ENCODE measurements at regions not wholly inside any gene's neighbourhood (a gene's known extent, or its start where the extent isn't known, plus 50 kb on each side); places are given as distances from the start of the nearest gene placed in this dataset.

GRCh38 chr10:129101232-129101980 is 365.6 kb upstream of the MGMT start:
- no peak for DNase-seq

- DNase-seq: no peak
These were observed 363.9 kb upstream of the MGMT start for GRCh38 chr10:129102906-129103693.

- DNase-seq: no peak
These were observed 362.6 kb upstream of the MGMT start for GRCh38 chr10:129104266-129105045.

GRCh38 chr10:129105266-129105665 is 361.8 kb upstream of the MGMT start:
- no peak for DNase-seq

GRCh38 chr10:129106314-129106713 is 360.7 kb upstream of the MGMT start:
- no peak for DNase-seq

GRCh38 chr10:129107525-129107924 is 359.5 kb upstream of the MGMT start:
- no peak for DNase-seq

GRCh38 chr10:129108378-129108777 is 358.7 kb upstream of the MGMT start:
- DNase-seq: no peak

GRCh38 chr10:129108994-129109393 is 358.0 kb upstream of the MGMT start:
- DNase-seq: no peak

- DNase-seq: no peak
These were observed 356.3 kb upstream of the MGMT start for GRCh38 chr10:129110780-129111179.

GRCh38 chr10:129111922-129112321 is 355.1 kb upstream of the MGMT start:
- no peak for DNase-seq

- no peak for DNase-seq
These were observed 352.5 kb upstream of the MGMT start for GRCh38 chr10:129114588-129114987.

GRCh38 chr10:129116371-129116770 is 350.7 kb upstream of the MGMT start:
- DNase-seq: no peak

GRCh38 chr10:129120441-129120840 is 346.6 kb upstream of the MGMT start:
- DNase-seq: no peak

- no peak for DNase-seq
These were observed 344.2 kb upstream of the MGMT start for GRCh38 chr10:129122846-129123245.

- DNase-seq: no peak
These were observed 343.6 kb upstream of the MGMT start for GRCh38 chr10:129123428-129123827.

- no peak for DNase-seq
These were observed 340.1 kb upstream of the MGMT start for GRCh38 chr10:129126982-129127381.

GRCh38 chr10:129131457-129132132 is 335.4 kb upstream of the MGMT start:
- DNase-seq: no peak

- DNase-seq: no peak
These were observed 333.2 kb upstream of the MGMT start for GRCh38 chr10:129133856-129134255.

GRCh38 chr10:129134371-129134770 is 332.7 kb upstream of the MGMT start:
- no peak for DNase-seq

- DNase-seq: no peak
These were observed 331.4 kb upstream of the MGMT start for GRCh38 chr10:129135624-129136023.

- DNase-seq: no peak
These were observed 331.0 kb upstream of the MGMT start for GRCh38 chr10:129136074-129136473.

- no peak for DNase-seq
These were observed 330.1 kb upstream of the MGMT start for GRCh38 chr10:129136951-129137350.

Measured in DMS53 (cell line).